GM19099 (cell line): ENCODE measurements at regions not wholly inside any gene's neighbourhood (a gene's known extent, or its start where the extent isn't known, plus 50 kb on each side); places are given as distances from the start of the nearest gene placed in this dataset.

Experiments
- POLR2A ChIP-seq: IDR thresholded peaks from 3 replicates; pipeline ENCODE4 v1.6.1; 2011; ENCODE audit warnings: low read depth; ENCODE audit not compliant: insufficient read length; ENCODE audit errors: extremely low read depth

DNA sequence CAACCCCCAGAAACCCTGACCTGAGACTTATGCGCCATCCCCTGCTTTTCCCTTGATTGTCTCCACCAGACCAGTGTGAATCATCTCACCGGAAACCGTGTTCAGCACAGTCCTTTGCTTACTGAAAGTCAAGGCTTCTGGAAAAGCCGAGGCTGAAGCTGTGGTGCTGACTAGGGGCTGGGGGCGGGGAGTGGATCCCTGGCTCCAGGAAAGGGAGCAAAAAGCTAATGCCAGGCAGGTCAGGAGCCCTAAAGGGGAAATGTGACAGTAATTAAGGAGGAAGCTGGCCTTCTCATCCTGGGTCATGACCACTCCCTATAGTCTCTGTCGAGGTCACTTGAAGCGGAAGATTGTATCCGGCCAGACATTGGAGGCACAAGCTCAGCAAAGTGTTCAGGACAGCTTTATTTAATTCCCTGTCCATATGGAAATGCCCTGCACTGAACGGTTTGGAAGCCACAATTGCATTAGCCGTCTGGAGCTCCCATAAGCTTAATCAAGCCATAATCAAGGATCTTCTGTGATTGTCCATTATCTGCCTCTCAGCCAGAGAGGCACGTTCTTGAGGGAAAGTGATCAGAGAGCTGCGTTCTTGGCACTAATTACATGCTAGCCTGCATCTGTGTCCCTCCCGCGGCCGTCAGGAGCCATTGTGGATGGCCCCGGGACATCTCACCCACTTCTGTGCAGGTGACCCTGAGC is 403.6 kb downstream of the RRAGC start:
- TF ChIP-seq POLR2A, result no peak

DNA sequence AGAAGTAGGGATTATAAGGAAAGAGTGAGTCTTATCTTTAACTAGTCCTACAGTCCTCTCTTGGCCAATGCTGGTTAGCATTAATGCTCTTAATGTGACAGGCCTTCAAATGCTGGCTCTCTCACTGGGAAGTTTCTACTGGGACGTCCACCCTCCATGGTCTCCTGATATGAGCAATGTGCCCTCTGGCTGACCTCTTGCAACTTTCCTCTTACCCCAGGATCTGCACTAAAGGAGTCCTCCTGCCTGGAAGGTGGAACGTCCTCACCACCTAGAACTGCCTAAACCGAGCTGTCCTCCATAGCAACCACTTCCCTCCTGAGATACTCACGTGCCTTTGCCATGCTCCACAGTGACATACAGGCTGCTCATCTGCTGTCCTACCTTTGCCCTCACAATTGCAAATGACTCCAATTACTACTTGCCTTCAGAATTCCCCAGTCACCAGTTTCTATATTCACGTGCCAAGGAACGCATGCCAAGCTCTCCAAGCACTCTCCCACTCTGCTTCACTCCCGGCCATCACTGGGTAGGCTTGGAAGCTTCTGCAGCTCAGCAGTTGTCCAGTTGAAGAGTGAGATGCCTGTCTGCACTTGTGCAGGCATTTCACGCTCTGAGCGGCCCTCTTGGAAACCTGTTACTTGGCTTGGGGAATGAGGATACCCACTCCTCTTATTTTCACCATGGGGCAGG is 404.7 kb downstream of the RRAGC start:
- no peak for TF ChIP-seq POLR2A

DNA sequence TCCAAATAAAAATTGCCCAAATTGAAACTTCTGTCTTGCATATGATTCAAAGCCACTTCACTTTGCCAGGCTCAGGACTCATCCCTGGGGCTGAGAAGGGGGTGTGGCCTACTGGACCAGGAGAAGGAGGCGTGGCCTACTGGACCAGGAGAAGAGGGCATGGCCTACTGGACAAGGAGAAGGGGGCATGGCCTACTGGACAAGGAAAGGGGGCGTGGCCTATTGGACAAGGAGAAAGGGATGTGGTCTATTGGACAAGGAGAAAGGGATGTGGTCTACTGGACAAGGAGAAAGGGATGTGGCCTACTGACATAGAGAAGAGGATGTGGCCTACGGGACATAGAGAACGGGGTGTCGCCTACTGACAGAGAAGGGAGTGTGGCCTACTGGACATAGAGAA is 405.3 kb downstream of the RRAGC start:
- TF ChIP-seq POLR2A, result no peak

DNA sequence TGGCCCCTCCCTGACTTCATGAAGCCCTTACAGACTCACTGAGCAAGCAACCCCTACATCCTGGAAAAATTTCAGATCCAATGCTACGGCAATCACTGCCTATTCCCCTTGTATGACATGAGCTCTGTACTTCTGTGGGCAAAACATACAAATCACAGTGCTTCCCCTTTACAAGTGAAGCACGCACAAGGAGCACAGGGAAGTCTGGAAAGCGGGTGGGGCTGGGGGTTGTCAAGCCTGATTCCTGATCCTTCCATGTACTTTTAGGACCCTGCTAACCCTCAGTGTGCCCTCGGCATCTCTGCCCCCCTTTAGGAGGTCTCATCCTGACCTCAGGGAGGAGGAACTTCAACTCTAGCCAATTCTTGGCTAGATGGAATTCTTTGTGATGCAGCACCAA is 405.7 kb upstream of the POU3F1 start:
- no peak for TF ChIP-seq POLR2A

DNA sequence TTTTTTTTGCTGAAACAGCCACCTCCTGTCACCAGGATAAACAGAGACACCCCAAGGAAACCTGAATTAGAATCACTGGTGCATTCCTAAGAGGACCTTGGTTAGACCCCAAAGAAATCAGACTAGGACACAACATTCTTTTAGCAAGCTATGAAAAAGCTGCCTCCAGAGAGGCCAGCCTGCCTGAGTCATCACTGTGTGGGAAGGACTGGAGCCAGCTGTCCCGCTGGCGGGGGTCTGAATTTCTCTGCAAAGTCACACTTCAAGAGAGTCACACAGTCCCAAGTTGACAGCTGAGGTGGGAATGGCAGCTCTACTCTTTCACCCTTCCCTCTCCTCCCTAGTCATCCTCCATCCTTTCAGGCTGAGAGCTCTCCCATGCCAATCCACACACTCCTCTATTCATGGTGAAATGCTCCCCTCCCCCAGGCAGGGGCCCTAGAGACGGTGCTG is 405.0 kb upstream of the POU3F1 start:
- TF ChIP-seq POLR2A, result no peak

DNA sequence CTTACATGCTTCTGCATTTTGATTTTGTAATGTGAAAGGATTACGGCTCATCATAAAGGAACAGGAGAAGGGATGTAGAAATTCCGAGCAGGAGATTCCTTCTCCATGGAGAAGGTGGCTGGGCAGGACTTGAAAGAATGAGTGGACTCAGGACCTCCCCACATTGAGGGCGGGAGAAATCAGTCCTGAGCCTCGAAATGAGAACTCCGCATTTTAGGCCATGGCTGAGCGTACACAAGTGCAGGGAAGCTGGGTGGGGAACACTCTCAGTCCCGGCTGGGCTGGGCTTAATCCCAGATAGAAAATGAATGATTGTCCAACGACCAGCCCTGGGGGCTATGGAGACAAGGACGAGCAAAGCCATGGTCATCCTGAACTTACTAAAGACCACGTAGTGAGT is 402.3 kb upstream of the POU3F1 start:
- TF ChIP-seq POLR2A, result no peak

DNA sequence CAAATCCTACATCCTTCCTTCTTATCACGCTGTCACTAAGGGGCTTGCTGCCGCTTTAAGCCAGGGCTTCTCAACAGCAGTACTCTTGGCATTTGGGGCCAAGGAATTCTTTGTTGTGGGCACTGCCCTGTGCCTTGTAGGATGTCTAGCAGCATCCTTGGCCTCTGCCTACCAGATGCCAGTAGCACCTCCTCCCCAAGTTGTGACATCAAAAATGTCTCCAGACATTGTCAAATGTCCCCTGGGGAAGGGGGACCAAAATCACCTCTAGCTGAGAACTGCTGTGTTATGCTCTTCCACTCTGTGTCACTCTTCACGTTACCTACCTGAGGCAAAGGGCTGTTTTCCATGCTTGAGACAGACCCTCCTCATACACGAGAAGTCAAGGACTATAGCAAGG is 400.3 kb upstream of the POU3F1 start:
- no peak for TF ChIP-seq POLR2A

DNA sequence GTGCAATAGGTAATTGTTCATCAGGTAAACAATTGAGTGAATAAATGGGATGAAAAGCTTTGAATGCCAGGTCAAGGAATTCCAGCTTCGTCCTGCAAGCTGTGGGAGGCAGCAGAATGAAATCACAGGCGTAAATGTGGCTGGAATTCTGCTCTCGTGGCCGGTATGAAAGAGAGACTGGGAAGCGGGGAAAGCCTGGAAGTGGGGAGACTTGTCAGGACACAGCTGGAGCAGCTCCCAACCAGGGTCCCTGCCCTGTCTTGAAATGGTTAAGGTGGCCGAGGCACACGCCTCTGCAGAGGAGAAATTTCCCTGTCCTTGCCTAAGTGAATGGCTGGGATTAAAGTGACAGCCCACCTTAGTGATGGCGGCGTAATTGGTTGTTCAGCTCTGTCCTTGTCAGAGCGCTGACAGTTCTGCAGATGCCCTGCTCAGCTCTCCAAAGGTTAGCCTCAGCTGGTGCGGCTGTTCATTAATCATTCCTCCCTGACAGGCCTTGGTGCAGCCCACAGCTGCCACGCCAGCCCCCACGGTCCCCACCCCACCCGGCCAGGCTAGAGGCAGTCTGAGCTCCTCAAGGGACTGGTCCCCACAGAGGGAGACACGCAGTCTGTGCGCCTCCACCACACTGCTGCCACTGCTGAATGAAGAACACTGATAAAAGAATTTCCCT is 398.3 kb upstream of the POU3F1 start:
- no peak for TF ChIP-seq POLR2A

DNA sequence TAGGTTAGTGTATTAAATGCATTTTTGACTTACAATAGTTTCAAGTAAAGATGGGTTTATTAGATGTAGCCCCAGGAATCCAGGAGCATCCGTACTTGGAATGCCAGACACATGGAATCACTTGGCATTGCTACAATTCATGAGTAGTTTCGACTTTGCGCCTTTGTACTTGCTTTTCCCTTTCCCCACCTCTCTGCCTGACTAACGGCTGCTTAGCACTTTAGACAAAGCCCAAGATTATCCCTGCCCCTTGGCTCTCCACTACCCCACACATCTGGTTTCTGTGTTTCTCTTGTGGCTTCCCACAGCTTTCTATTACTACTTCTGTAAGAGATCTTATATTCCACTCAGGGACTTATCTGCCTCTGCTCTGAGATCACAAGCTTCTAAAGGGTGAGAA is 397.7 kb upstream of the POU3F1 start:
- TF ChIP-seq POLR2A, result no peak

DNA sequence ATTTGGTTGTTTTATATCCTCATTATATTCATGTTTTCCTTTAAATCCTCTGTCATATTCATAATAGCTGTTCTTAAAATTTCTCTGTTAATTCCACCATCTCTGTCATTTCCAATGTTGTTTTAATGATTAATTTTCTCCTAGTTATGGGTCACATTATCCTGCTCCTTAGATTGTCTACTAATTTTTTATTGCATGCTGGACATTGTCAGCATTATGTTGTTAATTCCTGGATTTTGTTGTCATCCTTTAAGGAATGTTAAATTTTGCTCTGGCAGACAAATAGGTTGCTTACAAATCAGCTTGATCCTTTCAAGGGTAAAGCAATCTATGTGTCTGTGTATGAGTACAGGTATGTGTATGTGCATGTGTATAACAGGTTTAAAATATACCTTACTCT is 393.8 kb upstream of the POU3F1 start:
- TF ChIP-seq POLR2A, result no peak

DNA sequence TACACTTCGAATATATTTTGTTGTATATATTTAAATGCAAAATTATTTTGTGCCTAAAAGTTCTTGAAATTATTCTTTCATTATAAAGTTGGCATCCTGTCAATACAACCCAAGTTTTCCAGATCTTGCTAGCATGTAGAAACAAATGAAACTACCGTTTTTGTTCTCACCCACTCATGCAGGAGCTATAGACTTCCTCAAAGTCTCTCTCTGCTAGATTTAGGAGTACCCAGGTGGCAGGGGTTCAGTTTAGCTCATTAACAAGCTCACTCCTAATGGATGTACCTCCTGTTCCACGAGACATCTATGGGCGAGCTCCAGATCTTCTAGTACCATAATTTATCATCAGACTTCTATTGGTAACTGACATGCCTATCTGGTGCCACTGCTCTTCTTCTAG is 390.2 kb upstream of the POU3F1 start:
- TF ChIP-seq POLR2A, result no peak

DNA sequence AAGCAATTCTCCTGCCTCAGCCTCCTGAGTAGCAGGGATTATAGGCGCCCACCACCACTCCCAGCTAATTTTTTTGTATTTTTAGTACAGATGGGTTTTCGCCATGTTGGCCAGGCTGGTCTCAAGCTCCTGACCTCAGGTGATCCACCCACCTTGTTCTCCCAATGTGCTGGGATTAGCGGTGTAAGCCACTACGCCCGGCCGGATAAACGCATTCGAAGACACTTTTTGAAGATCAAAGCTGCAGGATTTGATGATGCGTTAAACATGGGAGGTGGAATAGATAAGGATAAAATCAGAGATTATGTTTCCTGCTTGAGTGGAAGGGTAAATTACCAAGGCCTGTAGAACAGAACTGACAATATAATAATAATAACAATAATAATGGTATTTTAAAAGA is 389.4 kb upstream of the POU3F1 start:
- TF ChIP-seq POLR2A, result no peak

DNA sequence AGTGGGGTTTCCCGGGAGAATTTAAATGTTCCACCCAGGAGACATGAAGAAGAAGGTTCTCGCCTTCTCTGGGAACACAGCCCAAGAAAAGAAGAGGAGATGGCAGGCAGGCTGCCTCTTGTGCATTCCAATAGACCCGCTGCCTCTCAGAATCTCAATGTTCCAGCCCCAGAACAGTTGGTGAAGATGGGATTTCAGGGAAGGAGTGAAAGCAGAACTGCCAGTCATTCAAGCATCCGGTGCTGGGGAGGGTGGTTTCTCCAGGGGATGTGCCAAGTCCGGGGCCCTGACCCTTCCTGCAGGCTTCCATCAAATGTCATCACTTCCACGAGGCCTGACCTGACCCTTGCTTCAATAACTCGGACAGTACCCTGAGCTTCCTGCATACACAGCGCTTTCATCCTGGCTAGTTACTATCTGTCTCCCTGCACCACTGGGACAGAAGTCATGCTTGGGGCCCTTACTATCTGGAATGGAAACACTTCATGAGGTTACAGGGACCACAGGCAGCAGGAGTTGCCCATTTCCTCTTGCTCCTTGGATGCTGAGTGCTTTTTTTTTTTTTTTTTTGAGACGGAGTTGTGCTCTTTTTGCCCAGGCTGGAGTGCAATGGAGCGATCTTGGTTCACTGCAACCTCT is 386.6 kb upstream of the POU3F1 start:
- no peak for TF ChIP-seq POLR2A

DNA sequence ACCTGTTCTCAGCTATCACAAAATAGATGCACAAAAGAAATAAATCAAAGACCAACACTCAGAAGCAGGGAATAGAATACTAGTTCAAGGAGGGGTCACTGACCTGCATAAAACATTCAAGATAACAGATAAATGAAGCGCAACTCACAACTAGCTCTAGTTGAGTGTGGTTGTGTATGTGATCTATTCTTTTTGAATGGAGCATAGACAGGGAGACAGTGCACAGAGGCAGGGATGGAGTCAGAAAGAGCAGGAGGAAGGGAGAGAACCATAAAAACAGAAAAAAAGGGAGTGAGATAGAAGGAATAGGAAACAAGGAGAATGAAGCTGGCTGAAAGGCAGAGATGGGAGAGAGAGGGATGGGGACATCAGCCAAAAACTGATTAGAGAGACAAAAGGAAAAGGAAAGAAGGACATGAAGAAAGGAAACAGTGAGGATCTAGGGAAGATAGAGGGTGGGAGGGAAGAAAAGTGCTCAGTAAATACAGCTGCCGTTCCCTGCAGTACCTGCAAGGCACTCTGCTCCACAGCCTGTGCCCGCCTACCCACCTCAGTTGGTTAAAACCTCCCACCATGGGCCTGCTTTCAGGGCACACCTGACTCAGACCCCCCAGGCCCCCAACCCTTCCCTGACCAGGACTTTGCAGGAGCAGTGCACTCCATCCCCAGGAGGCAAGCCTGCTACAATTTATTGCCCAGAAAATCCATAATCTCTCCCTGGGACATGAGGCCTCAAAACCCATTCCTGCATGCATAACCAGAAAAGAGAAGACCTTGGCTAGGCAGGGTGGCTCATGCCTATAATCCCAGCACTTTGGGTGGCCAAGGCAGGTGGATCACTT is 385.2 kb upstream of the POU3F1 start:
- no peak for TF ChIP-seq POLR2A

DNA sequence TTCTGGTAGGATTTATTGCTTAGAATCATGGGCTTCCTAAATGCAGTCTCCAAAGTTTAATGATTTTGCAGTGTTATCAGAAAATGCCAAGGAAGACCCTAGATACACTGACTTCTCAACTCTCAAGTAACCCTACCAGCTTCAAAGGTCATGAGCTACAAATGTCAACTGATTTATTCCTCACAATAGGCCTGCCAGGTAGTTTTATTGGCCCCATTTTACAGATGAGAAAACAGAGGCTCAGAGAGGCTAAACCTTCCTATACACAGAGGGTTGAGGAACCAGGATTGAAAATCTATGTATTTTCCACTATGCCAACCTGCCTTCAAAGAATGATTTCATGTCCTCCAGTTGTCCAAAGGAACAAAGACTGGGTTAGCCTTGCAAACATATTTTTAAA is 384.4 kb upstream of the POU3F1 start:
- TF ChIP-seq POLR2A, result no peak

DNA sequence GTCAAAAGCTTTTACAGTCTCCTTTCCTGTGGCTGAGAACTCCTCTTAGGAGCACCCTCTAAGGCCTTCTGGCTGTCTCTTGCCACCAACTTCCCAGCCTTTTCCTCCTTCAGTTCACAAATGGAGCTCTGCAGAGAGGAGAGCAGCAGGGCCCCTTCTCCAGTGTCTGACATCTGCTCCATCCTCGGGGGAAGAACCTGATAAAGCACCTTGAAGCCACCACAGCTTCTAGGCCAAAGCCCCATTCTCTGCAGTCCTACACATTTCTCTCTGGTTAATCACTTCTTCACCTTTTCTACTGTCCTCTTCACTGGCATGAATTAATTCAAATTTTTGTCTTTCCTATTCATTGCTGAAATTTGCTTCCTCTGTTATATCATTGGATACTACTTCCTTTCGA is 378.1 kb upstream of the POU3F1 start:
- TF ChIP-seq POLR2A, result no peak

DNA sequence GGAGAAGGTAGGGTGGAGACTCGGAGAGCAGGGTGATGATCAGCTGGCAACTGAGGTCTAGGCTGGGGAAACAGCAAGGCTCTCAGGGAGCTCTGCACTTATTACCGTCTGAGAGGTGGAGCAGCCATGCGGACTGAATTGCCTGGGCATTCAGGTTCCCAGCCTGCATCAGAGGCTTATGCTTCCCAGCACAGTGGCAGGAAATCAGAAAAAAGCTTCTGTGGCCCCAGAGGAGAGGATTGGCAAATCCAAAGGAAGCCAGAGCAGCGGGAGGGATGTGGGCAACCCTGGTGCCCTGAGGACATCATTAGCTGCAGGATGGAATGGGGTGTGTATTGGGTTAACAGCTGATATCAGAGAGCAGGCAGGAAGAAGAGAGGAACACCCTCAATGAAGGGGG is 374.1 kb upstream of the POU3F1 start:
- no peak for TF ChIP-seq POLR2A
